K562 (cell line): ENCODE measurements at regions not wholly inside any gene's neighbourhood (a gene's known extent, or its start where the extent isn't known, plus 50 kb on each side); places are given as distances from the start of the nearest gene placed in this dataset.

Experiments
- BRCA1 ChIP-seq, 2 experiments: fragments of 450-650 bp in 1 of 2; sonication (generic) in 1 of 2; formaldehyde crosslinking in 1 of 2; IDR thresholded peaks; 2 replicates each; pipeline versions ENCODE4 v1.5.0 to v1.6.1; 2017 to 2020; ENCODE audit warnings: mild to moderate bottlenecking in 1 of 2, missing genetic modification reagents in 1 of 2
- CTCF ChIP-seq, 3 experiments: IDR thresholded peaks in 2 of 3; conservative IDR thresholded peaks in 1 of 3; 2 replicates each; pipeline ENCODE4 v1.5.1; 2011 to 2012; ENCODE audit warnings: low read length in 3 of 3, mild to moderate bottlenecking in 3 of 3, control low read depth in 2 of 3, improper control_type of control experiment in 1 of 3, inconsistent platforms in 1 of 3, low read depth in 1 of 3, mixed read lengths in 1 of 3, moderate library complexity in 1 of 3; ENCODE audit not compliant: insufficient read depth in 2 of 3
- EZH2 ChIP-seq: IDR thresholded peaks from 2 replicates; pipeline ENCODE4 v1.6.1; 2012; ENCODE audit warnings: low read depth, mild to moderate bottlenecking, inconsistent platforms, low read length, borderline replicate concordance
- FOXA1 ChIP-seq: fragments of 450-650 bp; IDR thresholded peaks from 2 replicates; pipeline ENCODE4 v1.6.1; 2016; ENCODE audit warnings: mild to moderate bottlenecking, borderline replicate concordance
- POLR2A ChIP-seq: fragments of 450-650 bp; conservative IDR thresholded peaks from 2 replicates; pipeline ENCODE4 v1.6.1; 2016
- SIN3B ChIP-seq: fragments of 450-650 bp; IDR thresholded peaks from 2 replicates; pipeline ENCODE4 v1.6.1; 2017; ENCODE audit warnings: low read depth, mild to moderate bottlenecking, moderate library complexity
- TF ChIP-seq, protein P1 (sequence below), 3 experiments: fragments of 200-800 bp in 1 of 3; fragments of 250-450 bp in 1 of 3; fragments of 450-650 bp in 1 of 3; sonication (Bioruptor Pico) in 1 of 3; sonication (Bioruptor generic) in 1 of 3; formaldehyde crosslinking in 1 of 3; IDR thresholded peaks; 2 replicates each; pipeline versions ENCODE4 v1.6.1 to v1.8.0; 2016 to 2022; ENCODE audit warnings: mild to moderate bottlenecking in 2 of 3, missing genetic modification characterization in 2 of 3, missing compliant biosample characterization in 1 of 3, moderate library complexity in 1 of 3

- TF ChIP-seq CTCF (IDR thresholded peaks at IDR 0.05 in 2 of 3, conservative IDR thresholded peaks at IDR 0.05 in 1 of 3; ENCODE audit: insufficient read depth in 2 of 3, low read depth in 1 of 3, low read length in 3 of 3) (no peak), FOXA1 (no peak), SIN3B (no peak), POLR2A (no peak), EZH2 (no peak), BRCA1 (IDR thresholded peaks at IDR 0.05) (no peak), BRCA1 (CRISPR knock-in tag; IDR thresholded peaks at IDR 0.05) (no peak)
- TF ChIP-seq, protein P1, sequence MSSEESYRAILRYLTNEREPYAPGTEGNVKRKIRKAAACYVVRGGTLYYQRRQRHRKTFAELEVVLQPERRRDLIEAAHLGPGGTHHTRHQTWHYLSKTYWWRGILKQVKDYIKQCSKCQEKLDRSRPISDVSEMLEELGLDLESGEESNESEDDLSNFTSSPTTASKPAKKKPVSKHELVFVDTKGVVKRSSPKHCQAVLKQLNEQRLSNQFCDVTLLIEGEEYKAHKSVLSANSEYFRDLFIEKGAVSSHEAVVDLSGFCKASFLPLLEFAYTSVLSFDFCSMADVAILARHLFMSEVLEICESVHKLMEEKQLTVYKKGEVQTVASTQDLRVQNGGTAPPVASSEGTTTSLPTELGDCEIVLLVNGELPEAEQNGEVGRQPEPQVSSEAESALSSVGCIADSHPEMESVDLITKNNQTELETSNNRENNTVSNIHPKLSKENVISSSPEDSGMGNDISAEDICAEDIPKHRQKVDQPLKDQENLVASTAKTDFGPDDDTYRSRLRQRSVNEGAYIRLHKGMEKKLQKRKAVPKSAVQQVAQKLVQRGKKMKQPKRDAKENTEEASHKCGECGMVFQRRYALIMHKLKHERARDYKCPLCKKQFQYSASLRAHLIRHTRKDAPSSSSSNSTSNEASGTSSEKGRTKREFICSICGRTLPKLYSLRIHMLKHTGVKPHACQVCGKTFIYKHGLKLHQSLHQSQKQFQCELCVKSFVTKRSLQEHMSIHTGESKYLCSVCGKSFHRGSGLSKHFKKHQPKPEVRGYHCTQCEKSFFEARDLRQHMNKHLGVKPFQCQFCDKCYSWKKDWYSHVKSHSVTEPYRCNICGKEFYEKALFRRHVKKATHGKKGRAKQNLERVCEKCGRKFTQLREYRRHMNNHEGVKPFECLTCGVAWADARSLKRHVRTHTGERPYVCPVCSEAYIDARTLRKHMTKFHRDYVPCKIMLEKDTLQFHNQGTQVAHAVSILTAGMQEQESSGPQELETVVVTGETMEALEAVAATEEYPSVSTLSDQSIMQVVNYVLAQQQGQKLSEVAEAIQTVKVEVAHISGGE (CRISPR knock-in tag; IDR thresholded peaks at IDR 0.05) = no peak
Observed at GRCh38 chr21:39098696-39099200, 84.5 kb downstream of the PSMG1 start.
